Sigmoid colon (tissue), 6 donors: ENCODE measurements at regions not wholly inside any gene's neighbourhood (a gene's known extent, or its start where the extent isn't known, plus 50 kb on each side); places are given as distances from the start of the nearest gene placed in this dataset.
A peak's percentile ranks its signal among the peaks of the same experiment; 100 is the strongest.

Experiments
- DNase-seq: peaks from one replicate; pipeline ENCODE4 v3.0.0-alpha.2; 2019
- H3K27ac ChIP-seq, 4 donors: fragments of 200-600 bp; sonication (generic); one replicate each; pipeline ENCODE4 v1.5.1; 2016 to 2019; ENCODE audit warnings: mild to moderate bottlenecking in 1 of 4
- H3K27me3 ChIP-seq, 3 donors: fragments of 200-600 bp; sonication (generic); one replicate each; pipeline ENCODE4 v1.5.1; 2019; ENCODE audit warnings: mild to moderate bottlenecking in 1 of 3
- H3K36me3 ChIP-seq, 4 donors: fragments of 200-600 bp; sonication (generic); one replicate each; pipeline ENCODE4 v1.5.1; 2016 to 2019
- H3K4me1 ChIP-seq, 4 donors: fragments of 200-600 bp; sonication (generic); one replicate each; pipeline ENCODE4 v1.5.1; 2017 to 2019
- H3K4me3 ChIP-seq, 4 donors: fragments of 200-600 bp; sonication (generic); one replicate each; pipeline ENCODE4 v1.5.1; 2017 to 2019; ENCODE audit warnings: mild to moderate bottlenecking in 2 of 4, moderate library complexity in 1 of 4
- H3K9me3 ChIP-seq, 4 donors: fragments of 200-600 bp in 3 of 4; sonication (generic) in 3 of 4; one replicate each; pipeline versions ENCODE4 v1.5.1 to v1.6.1; 2013 to 2019
- CTCF ChIP-seq, 4 experiments: fragments of 450-650 bp in 3 of 4; fragments of 200-600 bp in 1 of 4; IDR thresholded peaks; one replicate each; pipeline ENCODE4 v1.5.1; 2016 to 2019; ENCODE audit warnings: antibody characterized with exemption in 4 of 4, mild to moderate bottlenecking in 3 of 4, moderate library complexity in 2 of 4
- EP300 ChIP-seq, 4 donors: sonication (generic); formaldehyde crosslinking; IDR thresholded peaks; one replicate each; pipeline ENCODE4 v1.6.1; 2017; ENCODE audit warnings: antibody characterized with exemption in 4 of 4
- POLR2A ChIP-seq, 2 donors: fragments of 450-650 bp; IDR thresholded peaks; one replicate each; pipeline ENCODE4 v1.6.1; 2016; ENCODE audit warnings: antibody characterized with exemption in 2 of 2, mild to moderate bottlenecking in 2 of 2, moderate library complexity in 2 of 2
- POLR2AphosphoS5 ChIP-seq, 4 donors: sonication (generic); formaldehyde crosslinking; IDR thresholded peaks; one replicate each; pipeline ENCODE4 v1.6.1; 2017; ENCODE audit warnings: antibody characterized with exemption in 4 of 4
- WGBS, 2 donors: extraction: QIAGEN DNeasy Blood & Tissue Kit; methylation state at CpG; one replicate each; pipeline ENCODE4 v1.1.7; 2013; 5-methylcytosine and 5-hydroxymethylcytosine counted together
- intact Hi-C: fragments of 100-400 bp; cut with DNase I; formaldehyde crosslinking; loops from one replicate; pipeline ENCODE4 v1.15.1; 2023
- donor health status: healthy with polysubstance abuse.
- donor health status: healthy.

- intact Hi-C loops = no loop called here
- Histone ChIP-seq H3K9me3 (no peaks in the 10 kb centered on the region), H3K4me1 (no peaks in the 10 kb centered on the region), H3K27ac (no peak overlapping the region), H3K36me3 (no peaks in the 10 kb centered on the region), H3K27me3 (no peaks in the 10 kb centered on the region), H3K4me3 (no peak overlapping the region)
- no peak for DNase-seq
- WGBS, 2 donors = 92 to 94% methylated on average over 3 of the region's 3 CpGs
- no peak for TF ChIP-seq CTCF (IDR thresholded peaks at IDR 0.05)
- TF ChIP-seq POLR2AphosphoS5 (IDR thresholded peaks at IDR 0.05) = no peak
- TF ChIP-seq POLR2A (IDR thresholded peaks at IDR 0.05) = no peak
- TF ChIP-seq EP300 (IDR thresholded peaks at IDR 0.05) = no peak
These were observed 1127.3 kb downstream of the PCDH9 start for GRCh38 chr13:66102864-66103263.

GRCh38 chr13:66099825-66100224 is 1130.3 kb downstream of the PCDH9 start:
- no peak for TF ChIP-seq POLR2A (IDR thresholded peaks at IDR 0.05)
- TF ChIP-seq EP300 (IDR thresholded peaks at IDR 0.05) = no peak
- no peak for TF ChIP-seq POLR2AphosphoS5 (IDR thresholded peaks at IDR 0.05)
- TF ChIP-seq CTCF (IDR thresholded peaks at IDR 0.05) = no peak
- H3K9me3 ChIP-seq = no peaks in the 10 kb centered on the region
- DNase-seq = no peak
- 89 to 92% methylated on average over 10 of the region's 10 CpGs for WGBS, 2 donors
- no peak overlapping the region for H3K4me3 ChIP-seq
- H3K4me1 ChIP-seq = no peaks in the 10 kb centered on the region
- H3K36me3 ChIP-seq = no peaks in the 10 kb centered on the region
- intact Hi-C loops = no loop called here
- no peaks in the 10 kb centered on the region for H3K27me3 ChIP-seq
- no peak overlapping the region for H3K27ac ChIP-seq

- 68 to 78% methylated on average over 3 of the region's 3 CpGs for WGBS, 2 donors
- intact Hi-C loops = no loop called here
- no peak overlapping the region for H3K27ac ChIP-seq
- no peaks in the 10 kb centered on the region for H3K36me3 ChIP-seq
- H3K27me3 ChIP-seq = no peaks in the 10 kb centered on the region
- H3K4me1 ChIP-seq = no peaks in the 10 kb centered on the region
- DNase-seq = no peak
- TF ChIP-seq CTCF (IDR thresholded peaks at IDR 0.05) (no peak), POLR2AphosphoS5 (IDR thresholded peaks at IDR 0.05) (no peak), POLR2A (IDR thresholded peaks at IDR 0.05) (no peak), EP300 (IDR thresholded peaks at IDR 0.05) (no peak)
- no peaks in the 10 kb centered on the region for H3K9me3 ChIP-seq
- no peak overlapping the region for H3K4me3 ChIP-seq
These were observed 1131.1 kb downstream of the PCDH9 start for GRCh38 chr13:66098931-66099628.

- H3K27me3 ChIP-seq = no peaks in the 10 kb centered on the region
- WGBS, 2 donors = 25 to 40% methylated on average over 1 of the region's 1 CpG
- TF ChIP-seq POLR2A (IDR thresholded peaks at IDR 0.05) (no peak), CTCF (IDR thresholded peaks at IDR 0.05) (no peak), POLR2AphosphoS5 (IDR thresholded peaks at IDR 0.05) (no peak), EP300 (IDR thresholded peaks at IDR 0.05) (no peak)
- no peaks in the 10 kb centered on the region for H3K36me3 ChIP-seq
- no peak overlapping the region for H3K4me3 ChIP-seq
- intact Hi-C loops = no loop called here
- peaks cover 0 to 3% (median 0%) of the 10 kb centered on the region in 4 donors for H3K9me3 ChIP-seq
- no peak overlapping the region for H3K27ac ChIP-seq
- no peaks in the 10 kb centered on the region for H3K4me1 ChIP-seq
- DNase-seq = no peak
These were observed 1140.4 kb downstream of the PCDH9 start for GRCh38 chr13:66089711-66090110.

GRCh38 chr13:66087269-66087710 is 1142.8 kb downstream of the PCDH9 start:
- 55 to 59% methylated on average over 2 of the region's 2 CpGs for WGBS, 2 donors

More at GRCh38 chr13:66087269-66087710, 1142.8 kb downstream of the PCDH9 start:
- H3K9me3 ChIP-seq = peaks cover 0 to 2% (median 0%) of the 10 kb centered on the region in 4 donors
- no peak overlapping the region for H3K27ac ChIP-seq
- no peak for TF ChIP-seq CTCF (IDR thresholded peaks at IDR 0.05)
- peak in 1 of 4 donors; percentile 37 for TF ChIP-seq POLR2AphosphoS5 (IDR thresholded peaks at IDR 0.05)
- intact Hi-C loops = no loop called here
- H3K36me3 ChIP-seq = no peaks in the 10 kb centered on the region
- H3K4me1 ChIP-seq = no peaks in the 10 kb centered on the region
- DNase-seq = no peak
- H3K4me3 ChIP-seq = no peak overlapping the region
- H3K27me3 ChIP-seq = no peaks in the 10 kb centered on the region
